ENCODE measurements at regions not wholly inside any gene's neighbourhood (a gene's known extent, or its start where the extent isn't known, plus 50 kb on each side); places are given as distances from the start of the nearest gene placed in this dataset.

DNA sequence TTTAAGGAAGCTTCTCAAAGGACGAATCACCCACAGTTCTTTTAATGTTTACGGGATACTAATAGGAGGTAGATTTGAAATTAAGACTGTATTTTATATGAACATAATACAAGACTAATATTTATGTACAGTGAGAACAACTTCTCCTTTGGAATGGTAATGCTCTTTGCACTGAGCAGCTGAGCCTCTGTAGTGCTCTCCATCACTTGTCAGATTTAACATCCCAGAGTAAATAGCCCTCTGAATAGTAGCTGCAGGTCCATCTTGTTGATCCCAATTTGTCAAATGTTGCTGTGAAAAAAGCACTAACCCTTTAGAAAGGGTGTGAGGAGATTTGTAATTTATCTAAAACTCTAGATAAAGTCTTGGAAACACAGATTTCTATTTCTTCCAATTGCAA lies 351.4 kb upstream of the KCNMB2 start:
- TF ChIP-seq SMAD4 (CRISPR knock-in tag; IDR thresholded peaks at IDR 0.05) (no peak), CTCF (IDR thresholded peaks at IDR 0.05) (no peak), MYBL2 (CRISPR knock-in tag; IDR thresholded peaks at IDR 0.05) (no peak), ELF4 (CRISPR knock-in tag; IDR thresholded peaks at IDR 0.05; ENCODE audit: low read depth) (no peak)
